GM12865 (cell line): ENCODE measurements at regions not wholly inside any gene's neighbourhood (a gene's known extent, or its start where the extent isn't known, plus 50 kb on each side); places are given as distances from the start of the nearest gene placed in this dataset.

ENCODE experiments used
- DNase-seq: peaks from one replicate; pipeline ENCODE4 v3.0.0; 2010; ENCODE audit warnings: low read depth
- H3K4me3 ChIP-seq: 2 replicates; pipeline ENCODE4 v1.5.1; 2011; ENCODE audit warnings: mild to moderate bottlenecking, low read depth, low read length, control low read depth
- TF ChIP-seq, protein P1 (sequence below): IDR thresholded peaks from 2 replicates; pipeline ENCODE4 v1.5.1; 2011; ENCODE audit warnings: low read length, control low read depth, low read depth, inconsistent platforms; ENCODE audit not compliant: insufficient read depth; ENCODE audit errors: missing control alignments

DNA sequence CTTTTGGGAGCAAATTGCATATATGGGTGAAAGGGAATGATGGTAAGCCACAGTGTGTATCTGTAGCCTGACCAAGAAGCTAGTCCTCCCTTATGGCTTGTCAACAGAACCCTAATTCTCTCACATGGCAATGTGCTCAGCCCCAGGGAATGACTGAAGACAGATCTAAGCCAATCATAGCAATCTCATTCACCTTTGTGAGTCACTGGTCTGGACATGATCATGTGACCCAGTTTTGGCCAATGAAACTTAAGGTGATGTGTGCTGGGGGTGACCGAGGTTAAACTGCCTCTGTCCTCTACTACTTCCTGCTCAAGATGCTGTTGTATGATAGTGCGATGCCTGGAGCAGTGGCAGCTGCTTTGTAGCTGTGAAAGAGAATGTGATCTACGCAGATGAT lies 491.2 kb upstream of the HS6ST1 start:
- DNase-seq = no peak
- no peak overlapping the region for H3K4me3 ChIP-seq
- TF ChIP-seq, protein P1, sequence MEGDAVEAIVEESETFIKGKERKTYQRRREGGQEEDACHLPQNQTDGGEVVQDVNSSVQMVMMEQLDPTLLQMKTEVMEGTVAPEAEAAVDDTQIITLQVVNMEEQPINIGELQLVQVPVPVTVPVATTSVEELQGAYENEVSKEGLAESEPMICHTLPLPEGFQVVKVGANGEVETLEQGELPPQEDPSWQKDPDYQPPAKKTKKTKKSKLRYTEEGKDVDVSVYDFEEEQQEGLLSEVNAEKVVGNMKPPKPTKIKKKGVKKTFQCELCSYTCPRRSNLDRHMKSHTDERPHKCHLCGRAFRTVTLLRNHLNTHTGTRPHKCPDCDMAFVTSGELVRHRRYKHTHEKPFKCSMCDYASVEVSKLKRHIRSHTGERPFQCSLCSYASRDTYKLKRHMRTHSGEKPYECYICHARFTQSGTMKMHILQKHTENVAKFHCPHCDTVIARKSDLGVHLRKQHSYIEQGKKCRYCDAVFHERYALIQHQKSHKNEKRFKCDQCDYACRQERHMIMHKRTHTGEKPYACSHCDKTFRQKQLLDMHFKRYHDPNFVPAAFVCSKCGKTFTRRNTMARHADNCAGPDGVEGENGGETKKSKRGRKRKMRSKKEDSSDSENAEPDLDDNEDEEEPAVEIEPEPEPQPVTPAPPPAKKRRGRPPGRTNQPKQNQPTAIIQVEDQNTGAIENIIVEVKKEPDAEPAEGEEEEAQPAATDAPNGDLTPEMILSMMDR = no peak

DNA sequence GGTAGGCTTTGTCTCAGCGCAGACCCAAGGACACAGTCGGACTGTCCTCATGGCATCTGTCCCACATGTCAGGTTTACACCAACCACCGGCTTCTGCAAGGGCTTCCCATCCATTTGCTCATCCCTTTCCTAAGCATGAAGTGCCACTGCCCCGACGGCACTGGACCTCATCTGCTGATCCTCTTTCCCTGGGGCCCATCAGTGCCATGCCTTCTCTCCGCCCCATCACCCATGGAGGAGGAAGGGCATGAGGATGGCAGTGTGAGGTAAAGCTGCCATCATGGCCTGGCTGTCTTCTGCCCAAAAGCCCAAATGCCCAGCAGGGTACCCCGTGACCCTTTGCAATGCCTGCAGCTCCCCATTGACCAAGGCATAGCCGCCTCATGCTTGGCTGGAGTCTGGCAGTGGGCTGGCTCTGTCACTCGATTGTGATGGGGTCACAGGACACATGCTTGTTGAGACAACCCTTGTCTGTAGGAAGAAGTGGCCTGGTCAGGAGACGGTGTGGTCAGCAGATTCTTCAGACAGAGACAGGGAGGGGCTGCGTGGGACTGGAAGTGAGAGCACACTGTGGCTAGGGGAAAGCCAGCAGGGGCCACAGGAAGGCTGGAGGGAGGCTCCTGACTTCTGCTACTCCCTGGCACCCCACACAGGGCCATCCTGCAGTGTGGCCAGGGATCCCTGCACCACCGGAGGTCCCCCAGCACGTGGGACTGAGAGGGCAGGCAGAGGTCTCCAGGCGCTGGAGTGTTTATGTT lies 493.7 kb upstream of the HS6ST1 start:
- TF ChIP-seq, protein P1 = no peak
- no peak for DNase-seq
- no peak overlapping the region for H3K4me3 ChIP-seq

DNA sequence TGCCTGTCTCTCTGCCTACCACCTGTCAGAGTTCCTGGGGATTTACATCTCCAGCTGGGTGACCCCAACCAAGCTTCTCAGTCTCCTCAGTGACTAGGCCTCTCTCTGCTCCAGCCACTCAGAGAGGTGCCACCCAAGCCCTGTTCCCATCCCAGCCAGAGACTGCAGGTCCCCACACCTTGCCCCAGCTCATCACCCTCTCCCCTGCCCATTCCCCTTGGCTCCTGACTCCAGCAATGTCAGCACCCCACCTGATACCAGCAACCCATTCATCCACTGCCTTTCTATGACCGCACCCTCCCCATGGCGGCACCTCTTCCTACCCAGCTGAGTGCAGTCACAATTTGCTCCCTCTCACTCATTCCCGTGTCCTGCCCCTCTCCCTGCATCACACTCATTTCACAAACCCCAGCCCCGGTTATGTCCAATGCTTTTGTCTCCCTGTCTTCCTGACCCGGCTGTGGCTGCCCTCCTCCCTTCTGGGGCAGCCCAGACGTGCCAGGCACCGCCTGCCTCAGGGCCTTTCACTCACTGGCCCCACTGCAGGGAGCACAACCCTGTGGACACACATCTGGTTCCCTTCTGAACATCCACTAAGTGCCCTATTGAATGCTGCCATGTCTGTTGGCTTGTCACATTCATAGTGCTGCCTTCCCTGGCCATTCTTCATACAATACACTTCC lies 494.8 kb upstream of the HS6ST1 start:
- DNase-seq = no peak
- no peak overlapping the region for H3K4me3 ChIP-seq
- TF ChIP-seq, protein P1 = no peak

DNA sequence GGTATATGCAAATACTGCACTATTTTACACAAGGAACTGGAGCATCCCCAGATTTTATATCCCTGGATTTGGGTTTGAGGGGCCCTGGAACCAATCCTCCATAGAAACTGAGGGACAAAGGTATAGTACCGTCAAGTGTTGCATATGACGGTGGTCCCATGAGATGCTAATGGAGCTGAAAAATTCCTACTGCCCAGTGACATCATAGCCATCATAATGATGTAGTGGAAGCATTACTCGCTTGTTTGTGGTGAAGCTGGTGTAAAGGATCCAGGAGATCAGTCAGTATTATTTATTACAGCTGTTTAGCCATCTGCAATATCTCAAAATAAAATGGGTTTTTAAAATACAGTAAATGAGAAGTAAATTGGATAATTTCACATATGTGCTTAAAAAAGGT lies 496.6 kb upstream of the HS6ST1 start:
- no peak overlapping the region for H3K4me3 ChIP-seq
- TF ChIP-seq, protein P1 = no peak
- no peak for DNase-seq

DNA sequence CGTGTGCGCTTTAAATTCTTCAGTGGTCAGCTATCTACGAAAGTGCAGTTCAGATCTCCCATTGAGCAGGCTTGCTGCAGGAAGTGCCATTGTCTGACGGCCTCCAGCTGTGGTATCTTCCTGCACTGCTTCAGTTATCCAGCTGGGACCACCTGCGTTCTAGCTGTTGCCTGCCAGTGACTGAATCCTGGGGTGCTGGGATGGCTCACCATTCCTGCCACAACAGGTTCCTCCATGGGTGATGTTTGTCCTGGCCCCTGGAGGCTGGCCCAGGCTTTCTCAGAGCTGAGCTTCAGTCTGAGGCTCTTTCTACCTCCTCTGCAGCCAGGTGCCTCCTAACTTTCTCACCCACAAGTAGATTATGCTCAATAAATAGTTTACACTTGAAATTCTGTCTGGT lies 498.5 kb upstream of the HS6ST1 start:
- DNase-seq = no peak
- TF ChIP-seq, protein P1 = no peak
- H3K4me3 ChIP-seq = no peak overlapping the region

DNA sequence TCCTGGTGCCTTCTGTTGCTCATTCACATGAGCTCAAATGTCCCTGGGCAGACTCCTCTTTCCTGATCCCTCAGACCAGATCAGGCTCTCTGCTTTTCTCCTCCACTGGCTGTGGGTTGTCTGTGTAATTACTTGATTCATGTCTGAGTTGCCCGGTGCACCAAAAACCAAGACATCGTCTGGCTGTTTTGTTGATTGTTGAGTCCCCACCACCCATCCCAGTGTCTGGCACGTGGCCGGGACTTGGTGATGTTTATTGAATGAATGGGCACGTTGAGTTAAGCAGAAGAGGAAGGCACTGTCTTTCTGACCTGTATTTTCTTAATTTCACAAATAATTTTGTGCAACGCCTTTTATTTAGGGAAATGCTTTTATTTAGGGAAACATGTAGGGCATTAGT lies 499.1 kb upstream of the HS6ST1 start:
- no peak for DNase-seq
- TF ChIP-seq, protein P1 = no peak
- no peak overlapping the region for H3K4me3 ChIP-seq

DNA sequence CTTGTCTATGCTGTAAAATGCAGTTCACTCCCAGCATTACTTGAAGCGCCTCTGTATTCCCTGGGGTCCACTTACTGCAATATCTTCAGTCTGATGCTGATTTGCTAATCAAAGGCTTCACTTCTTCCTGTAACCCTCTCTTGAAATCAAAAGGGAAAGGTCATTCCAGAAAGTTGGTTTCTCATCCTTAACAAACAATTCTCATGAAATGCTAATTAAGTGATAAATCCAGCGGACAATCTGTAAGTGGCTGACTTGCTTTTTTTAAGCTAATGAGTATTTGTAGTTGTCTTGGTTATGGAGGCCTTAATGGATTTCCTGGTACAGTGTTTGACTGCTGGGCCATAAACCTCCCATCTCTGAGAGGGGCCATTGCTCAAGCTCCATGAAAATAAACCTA lies 499.6 kb upstream of the HS6ST1 start:
- H3K4me3 ChIP-seq = no peak overlapping the region
- no peak for DNase-seq
- TF ChIP-seq, protein P1 = no peak
